HG02623 (cell line): ENCODE measurements at regions not wholly inside any gene's neighbourhood (a gene's known extent, or its start where the extent isn't known, plus 50 kb on each side); places are given as distances from the start of the nearest gene placed in this dataset.
"Not testable (repeated sequence)": the region's sequence is repeated elsewhere in the genome, so short reads cannot be mapped to it uniquely, and the experiment has no call there.

Experiments used
- ATAC-seq: cut with Tn5 transposase; IDR thresholded peaks from one replicate; pipeline ENCODE4 v1.9.1; 2021; ENCODE audit warnings: moderate library complexity; ENCODE audit not compliant: unreplicated experiment

DNA sequence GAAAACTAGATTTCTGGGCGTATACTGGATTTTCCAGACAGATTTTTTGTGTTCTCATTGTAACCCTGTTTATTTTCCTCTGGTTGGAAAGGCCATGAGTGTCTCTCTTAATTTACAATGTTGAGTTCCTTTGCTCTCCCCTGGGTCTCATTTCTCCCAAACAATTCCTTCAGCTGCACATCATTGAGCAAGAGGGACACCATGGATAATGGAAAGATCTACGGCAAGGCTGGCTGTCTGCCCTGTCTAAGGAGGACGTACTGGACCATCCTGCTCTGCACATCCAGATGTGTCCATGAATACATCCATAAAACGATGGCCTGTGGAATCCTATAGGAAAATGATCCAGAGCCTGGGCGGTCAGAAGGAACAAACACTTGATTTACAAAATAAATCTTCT is 258.1 kb upstream of the MCTP2 start:
- no peak for ATAC-seq

DNA sequence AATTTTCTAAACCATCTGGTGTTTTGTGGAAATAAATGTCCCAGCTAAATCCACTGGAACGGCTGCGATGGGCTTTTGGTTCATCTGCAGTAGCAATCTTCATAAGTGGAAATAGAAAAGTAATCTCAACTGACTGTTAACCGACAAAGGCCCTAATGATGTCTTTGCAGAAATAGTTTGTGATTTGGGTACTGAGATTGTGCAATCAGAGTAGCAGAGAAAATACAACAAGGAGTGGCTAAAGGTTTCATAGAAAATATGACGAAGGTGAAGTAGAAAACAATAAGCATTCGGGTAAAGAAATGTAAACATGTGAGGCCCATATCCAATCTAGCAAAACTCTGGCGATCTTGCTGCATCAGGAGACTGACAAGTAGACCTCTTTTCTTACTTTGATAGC is 262.6 kb upstream of the MCTP2 start:
- no peak for ATAC-seq

DNA sequence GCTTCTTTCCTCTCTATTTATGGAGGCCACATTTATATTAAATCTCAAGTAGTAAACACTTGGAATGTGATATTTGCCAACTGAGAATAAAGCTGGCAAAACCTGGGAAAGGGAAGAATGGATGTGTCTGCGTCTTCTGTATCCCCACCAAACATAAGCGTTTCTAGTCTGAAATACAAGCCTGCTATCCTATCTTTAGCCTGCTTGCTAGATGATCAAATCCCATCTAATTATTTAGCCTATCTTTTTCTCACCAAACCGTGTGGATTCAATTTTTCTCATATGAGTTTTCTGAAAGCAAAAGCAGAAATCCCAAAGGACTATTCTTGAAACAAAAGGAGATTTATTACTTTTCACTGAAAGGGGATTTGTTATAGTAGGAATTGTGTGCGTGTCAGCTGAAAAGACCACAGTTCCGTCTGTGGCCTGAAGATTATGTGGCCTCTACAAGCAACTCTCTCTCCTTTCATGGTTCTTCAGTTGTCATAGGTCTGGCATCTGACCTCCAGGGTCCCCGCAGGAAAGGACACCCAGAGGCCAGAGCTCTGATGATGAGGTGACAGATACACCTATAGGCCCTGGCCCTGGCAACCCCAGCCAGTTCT is 266.0 kb upstream of the MCTP2 start:
- no peak for ATAC-seq

DNA sequence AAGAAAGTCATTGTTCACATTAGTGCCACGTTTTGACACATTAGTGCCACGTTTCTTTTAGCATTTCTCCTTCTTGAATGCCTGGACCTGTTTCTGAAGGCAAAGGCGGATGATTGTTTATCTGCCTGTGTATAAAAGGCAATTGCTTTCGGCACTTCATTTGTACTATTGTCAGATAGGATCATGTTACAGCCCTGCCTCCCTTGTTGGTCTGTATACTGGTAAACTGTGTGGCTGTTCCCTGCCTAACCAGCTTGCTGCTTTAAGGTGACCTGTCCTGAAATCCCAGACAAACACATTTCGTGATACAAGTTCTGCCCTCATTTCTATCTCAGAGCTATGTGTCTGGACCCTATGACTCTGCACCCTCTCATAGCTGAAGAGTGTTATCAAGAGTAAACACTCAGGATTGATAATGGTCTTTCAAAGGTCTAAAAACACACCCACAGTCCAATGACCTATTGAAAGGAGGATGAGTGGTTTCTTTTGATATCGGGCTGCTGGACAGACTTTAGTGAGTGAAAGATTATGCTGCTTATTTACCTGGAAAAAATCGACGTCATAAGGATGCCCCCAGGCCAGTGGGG is 276.3 kb upstream of the MCTP2 start:
- ATAC-seq, result no peak

DNA sequence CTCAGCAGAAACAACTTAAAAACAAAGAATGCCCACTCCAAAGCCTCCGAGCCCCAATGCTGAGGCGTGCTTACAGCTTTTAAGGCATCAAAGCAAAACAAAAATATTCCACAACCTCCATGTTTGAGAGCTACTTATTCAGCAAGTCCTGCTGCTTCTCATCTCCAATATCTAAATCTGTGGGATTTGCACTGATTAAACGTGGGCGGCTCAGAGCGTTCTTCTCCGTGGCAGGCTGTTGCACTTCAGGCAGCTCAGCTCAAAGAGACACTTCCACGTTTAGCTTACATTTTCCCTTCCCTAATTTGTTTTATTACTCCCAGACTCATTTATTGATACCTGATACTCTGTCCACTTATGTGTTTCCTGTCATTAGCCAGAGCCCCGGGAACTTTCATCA is 282.6 kb upstream of the MCTP2 start:
- no peak for ATAC-seq

DNA sequence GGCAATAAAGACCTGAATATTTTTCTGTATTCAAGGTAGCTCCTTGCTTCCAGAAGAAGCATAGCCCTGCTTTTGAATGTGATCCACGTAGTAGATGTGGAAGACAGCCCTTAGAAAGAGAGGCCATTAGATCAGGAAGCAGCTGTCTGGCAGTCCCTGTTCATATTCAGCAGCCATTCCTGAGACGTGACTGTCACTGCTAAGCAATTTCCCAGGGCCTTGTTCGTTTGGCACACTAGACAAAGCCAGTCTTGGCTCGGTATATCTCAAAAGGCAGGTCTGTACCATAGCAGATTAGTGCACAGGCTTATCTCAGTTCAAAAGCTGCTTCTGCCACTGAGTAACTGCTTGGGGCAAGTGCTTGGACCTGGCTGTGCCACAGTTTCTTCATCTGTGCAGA is 287.8 kb upstream of the MCTP2 start:
- ATAC-seq, result no peak

DNA sequence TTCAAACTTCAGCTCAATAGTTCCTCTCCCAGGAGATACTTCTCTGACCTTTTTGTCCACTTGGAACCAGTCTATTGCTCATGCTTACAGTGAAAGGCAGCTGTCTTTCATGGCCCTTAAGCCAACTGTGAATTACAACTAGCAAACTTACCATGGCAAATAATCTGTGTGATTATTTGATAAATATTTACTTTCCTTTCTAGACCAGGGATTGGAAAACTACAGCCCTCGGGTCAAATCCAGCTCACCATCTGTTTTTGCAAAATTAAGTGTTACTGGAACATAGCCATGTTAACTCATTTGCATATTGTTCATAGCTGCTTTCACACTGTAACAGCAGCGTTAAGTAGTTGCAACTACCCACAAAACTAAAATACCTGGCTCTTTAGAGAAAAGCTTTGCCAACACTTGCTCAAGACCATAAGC is 289.1 kb upstream of the MCTP2 start:
- no peak for ATAC-seq

DNA sequence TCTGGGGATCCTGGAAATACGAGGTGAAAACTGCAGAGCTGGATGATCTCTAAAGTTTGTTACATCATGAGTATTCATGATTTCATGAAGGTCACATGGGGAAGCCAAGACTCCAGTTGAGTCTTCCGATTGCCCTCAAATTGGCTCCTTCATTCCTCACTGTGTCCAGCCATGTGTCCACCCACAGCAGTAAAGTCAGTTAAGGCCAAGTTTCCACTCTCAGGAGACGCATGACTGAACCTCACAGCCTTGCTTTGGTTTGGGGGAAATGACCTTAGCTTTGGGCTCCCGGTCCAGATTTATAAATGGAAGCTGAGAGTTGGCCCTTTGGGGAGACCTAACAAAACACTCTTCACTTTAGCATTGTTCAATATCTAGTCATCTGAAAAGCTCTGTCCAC is 289.7 kb upstream of the MCTP2 start:
- ATAC-seq, result no peak

DNA sequence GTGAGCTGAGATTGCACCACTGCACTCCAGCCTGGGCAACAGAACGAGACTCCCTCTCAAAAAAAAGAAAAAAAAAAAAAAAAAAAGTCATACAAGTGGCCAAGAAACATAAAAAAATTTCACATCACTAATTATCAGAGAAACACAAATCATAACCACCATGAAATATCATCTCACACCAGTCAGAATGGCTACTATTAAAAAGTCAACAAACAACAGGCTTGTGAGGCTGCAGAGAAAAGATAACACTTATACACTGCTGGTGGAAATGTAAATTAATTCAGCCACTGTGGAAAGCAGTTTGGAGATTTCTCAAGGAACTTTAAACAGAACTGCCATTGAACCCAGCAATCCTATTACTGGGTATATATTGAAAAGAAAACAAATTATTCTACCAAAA is 291.1 kb upstream of the MCTP2 start:
- ATAC-seq, result no peak

DNA sequence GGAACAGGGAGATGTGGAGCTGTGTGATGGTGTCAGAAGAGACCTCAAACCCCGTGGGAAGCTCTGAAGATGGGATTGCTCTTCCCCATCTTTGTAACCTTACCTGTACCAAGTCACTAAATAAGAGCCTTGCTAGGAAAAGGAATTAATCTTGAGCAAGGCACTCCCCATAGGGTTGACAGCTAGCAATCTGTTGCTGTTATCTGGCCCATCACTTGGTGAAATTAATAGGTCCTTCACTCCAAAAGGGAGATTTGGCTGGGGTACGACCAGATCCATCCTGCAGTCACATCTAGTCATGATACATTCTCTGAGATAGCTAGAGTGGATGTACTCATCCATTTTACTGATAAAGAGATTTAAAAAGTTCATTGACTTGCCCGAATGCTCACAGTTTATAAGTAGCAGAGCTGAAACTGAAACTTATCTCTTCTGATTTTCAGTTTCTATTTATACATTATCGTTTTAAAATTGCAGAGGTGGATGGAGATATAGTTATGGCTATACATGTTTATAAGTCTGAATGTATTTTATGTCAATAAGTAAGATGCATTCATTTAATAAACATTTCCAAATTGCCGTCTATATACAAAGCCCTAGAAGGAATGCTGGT is 299.1 kb upstream of the MCTP2 start:
- peak; percentile 81 for ATAC-seq

DNA sequence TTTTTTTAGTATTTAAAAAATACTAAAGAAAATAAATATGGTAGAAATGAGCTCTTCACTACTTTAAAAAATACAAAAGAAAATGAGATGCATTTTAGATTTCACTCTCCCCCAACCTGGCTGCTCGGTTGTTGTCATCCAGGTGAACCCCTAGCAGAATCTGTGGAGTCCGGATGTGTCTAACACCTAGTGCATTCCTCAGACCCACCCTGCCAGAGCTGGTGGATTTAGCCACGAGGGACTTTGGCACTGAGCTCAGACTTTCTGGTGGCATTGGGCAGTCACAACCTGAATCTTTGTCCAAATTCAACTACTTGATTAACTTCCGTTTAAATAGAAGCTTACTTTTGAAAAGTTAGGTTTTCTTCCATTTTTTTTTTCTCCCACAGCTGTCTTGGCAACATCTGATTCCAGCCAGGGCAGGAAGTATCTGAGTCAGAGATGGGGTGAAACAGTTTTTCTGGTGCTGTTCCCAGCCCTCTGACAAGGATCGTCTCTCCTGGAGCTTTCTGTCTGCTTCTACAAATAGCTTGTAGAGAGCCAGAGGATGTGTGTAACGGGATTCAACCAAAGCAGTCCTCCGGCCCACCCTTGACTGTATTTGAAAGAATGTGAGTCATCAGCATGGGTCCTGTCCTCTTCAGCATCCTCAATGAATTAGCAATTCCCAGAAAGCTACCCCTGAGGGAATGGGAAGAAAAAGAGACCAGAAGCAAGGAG is 301.8 kb upstream of the MCTP2 start:
- no peak for ATAC-seq

DNA sequence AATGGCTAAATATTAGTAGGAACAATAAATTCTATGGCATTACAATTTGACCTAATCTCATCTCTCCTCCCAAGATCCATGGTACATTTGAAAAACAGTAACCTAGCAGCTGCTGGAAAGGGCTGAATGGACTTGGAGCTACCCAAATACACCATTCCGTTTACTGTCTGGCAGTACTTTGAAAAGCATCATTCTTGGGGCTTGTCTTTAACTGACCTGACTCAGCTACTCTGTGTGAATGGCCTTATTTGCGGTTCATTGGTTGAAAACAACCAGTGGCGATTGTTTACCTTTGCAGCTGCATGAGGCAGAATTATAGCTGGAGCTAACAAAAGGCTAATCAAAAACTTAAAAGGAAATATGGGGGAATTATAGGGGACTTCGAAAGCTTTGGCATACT is 311.2 kb upstream of the MCTP2 start:
- no peak for ATAC-seq

DNA sequence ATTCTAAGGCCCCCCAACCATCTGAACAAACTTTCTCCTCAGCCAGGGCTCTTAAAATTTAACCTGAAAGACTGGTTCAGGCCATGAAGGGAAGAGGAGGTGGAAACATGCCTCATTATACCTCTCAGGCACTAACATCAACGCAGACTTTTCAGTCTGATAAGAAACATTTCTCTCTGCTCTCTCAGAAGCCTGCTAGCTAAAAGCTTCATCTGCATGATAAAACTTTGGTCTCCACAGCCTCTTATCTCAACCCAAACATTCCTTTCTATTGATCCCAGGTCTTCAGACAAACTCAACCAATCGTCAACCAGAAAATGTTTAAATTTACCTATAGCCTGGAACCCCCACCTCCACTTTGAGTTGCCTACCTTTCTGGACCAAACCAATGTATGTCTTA is 312.6 kb upstream of the MCTP2 start:
- ATAC-seq, result not testable (repeated sequence)

DNA sequence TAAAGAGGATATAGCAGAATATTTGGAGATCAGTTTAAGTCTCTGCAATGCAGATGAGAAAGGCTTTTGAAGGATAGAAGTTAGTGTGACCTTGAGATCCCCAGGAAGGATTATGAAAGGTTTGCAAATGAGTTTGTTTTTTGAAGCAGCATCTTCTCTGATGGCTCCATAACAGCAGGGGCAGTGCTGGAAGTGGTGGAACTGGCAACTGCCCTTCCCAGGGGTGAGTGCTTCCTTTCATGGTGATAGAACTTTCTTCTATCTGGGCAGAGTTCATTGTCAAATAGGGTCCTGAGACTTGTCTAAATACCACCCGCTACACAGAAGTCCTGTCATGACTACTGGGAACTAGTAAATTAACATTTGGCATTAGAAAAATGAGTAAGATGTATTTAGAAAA is 314.2 kb upstream of the MCTP2 start:
- no peak for ATAC-seq

DNA sequence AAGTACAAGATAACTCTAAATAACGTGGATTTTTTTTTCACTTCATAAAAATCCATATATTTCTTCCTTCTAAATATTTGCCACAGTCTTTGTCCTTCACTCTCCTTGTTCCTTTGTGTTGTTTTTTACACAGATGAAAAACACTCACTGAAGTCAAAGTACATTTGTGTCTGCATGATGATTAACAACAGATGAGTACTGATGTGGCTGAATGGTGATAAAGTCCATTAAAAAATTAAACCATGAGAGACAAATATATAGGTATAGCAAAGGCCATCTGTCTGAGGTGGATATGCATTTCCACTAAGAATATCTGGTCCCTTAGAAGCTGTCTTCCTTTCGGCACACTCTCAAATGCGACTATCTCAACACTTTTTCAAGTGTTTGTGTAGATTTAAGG is 317.5 kb upstream of the MCTP2 start:
- ATAC-seq, result no peak

DNA sequence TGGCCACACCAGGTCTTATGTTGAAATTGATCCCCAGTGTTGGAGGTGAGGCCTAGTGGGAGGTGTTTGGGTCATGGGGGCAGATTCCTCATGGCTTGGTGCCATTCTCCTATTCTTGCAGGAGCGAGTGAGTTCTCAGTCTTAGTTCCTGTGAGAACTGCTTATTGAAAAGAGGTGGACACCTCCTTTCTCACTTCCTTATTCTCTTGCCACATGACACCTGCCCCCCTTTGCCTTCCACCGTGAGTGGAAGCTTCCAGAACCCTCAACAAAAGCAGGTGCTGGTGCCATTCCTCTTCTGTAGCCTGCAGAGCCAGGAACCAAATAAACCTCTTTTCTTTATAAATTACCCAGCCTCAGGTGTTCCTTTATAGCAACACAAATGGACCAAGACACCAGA is 318.1 kb upstream of the MCTP2 start:
- ATAC-seq, result no peak

DNA sequence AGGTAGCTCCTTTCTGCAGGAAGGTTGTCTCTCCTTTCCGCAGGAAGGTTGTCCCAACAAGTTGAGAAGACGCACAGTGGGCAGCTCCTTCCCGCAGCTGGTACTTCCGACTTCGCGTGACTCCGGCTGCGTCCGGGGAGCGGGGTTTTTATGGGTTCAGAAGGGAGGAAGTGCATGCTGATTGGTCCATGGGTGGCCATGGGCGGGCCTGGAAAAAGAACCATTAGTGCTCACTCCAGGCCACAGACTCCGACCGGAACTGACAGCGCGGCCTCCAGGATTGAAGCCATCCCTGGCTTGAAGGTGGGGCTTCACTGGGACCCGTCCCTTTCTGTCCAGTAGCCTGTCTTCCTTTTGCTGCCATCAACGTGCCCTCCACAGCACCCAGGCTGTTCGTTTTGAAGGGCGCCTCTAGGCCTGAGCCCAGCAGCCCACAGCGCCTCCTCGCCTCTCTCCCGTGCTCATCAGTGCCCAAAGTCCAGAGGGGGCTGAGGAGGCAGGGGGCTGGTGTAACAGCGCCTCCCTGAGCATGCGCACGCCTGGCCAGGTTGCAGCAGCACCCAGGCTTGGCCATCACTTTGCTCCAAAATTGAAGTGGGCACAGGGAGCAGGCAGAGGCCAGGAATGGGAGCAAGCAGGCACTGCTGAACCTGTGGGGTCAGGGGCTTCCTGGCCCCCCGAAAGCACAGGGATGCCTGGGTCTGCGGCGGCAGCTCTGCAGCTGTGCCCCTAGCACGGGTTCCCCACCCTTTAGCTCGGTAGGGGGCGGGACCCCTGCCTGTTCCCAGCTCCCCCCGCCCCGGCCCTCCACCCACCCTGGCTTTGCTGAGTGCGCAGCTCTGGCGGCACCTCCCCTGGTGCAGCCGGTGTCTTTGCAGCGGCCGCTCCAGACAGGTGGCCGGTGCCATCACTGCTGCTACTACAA is 330.6 kb upstream of the MCTP2 start:
- no peak for ATAC-seq

DNA sequence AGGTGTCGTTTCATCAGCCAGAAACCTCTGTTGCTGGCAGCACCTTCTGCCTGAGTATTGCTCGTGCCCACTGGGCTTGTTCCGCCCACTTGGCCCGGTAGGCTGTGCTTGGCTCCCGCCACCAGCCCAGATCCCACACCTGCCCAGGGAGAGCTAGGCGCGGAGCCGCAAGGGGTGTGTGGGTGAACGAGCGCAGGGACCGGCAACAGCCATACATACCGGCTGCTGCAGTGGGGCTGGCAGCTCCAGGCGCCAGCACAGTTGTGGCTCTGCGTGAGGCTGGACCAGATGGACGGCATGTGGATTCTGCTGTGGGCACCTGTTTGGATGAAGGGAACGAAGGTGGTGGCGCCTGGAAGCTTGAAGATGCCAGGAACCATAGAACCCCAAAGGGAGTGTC is 331.5 kb upstream of the MCTP2 start:
- ATAC-seq, result no peak

DNA sequence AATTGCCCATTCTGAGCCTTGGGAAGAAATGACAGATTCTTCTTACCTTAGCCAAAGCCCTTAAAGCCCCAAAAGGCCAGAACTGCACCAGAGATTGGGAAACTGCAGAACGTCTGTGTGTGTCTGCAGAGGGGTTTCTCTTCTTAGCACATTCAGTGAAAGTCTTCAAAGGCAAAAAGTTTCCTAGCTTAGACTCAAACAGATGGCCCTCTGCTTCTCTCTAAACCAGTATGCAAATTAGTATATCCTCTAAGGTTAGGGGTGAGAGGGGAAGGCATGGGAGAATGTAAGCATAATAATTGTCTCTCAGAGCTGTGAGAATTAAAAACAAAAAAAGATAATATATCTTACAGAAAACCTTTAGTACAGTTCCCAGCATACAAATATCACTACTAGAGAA is 334.0 kb upstream of the MCTP2 start:
- no peak for ATAC-seq

DNA sequence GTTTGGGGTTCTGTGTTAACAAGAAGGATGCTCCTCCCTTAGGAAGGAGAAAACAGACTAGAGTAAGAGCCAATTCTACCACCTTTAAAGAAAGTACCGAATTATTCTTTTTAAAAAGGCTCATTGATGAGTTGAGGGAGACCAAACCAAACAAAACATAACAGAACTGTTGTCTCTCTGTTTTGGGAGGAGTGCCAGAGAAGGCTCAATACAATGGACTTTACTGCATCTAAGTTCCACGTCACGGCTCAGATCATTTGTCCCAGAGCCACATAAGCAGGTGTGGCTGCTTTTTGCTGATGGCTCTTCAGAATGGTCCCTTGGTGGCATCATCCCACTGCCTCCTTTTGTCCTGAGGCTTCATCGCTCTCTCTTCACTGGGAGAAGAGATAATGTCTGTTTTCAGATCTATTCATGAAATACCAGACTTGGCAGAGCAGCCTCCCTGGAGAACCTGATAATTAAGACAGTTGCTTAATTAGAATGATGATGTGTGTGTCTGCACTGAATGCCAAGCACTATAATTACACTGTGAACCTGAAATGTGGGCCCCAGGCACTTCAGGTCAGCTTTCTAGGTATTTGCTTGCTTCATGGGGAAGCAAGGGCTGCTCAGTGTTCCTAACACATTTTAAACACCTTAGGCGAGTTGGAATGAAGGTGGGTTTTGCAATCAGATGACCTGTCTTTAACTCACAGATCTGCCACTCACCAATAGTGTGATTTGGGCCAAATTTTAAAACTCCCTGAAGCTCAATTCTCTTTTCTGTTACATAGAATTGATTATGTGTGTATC is 335.2 kb upstream of the MCTP2 start:
- ATAC-seq, result no peak
